Esophagus squamous epithelium (tissue), 5 donors: ENCODE measurements at regions not wholly inside any gene's neighbourhood (a gene's known extent, or its start where the extent isn't known, plus 50 kb on each side); places are given as distances from the start of the nearest gene placed in this dataset.

Experiments
- DNase-seq: peaks from one replicate; lab custom pipeline; 2025; lab: John Stamatoyannopoulos, UW
- H3K27ac ChIP-seq, 4 donors: fragments of 200-600 bp; sonication (generic); one replicate each; pipeline ENCODE4 v1.5.1; 2016 to 2019; ENCODE audit warnings: mild to moderate bottlenecking in 1 of 4
- H3K27me3 ChIP-seq, 4 donors: fragments of 200-600 bp; sonication (generic); 1 replicate in 3 of 4; 2 replicates in 1 of 4; pipeline versions ENCODE4 v1.5.1 to v1.6.0; 2017 to 2021; ENCODE audit warnings: antibody characterized with exemption in 1 of 4
- H3K36me3 ChIP-seq, 3 donors: fragments of 200-600 bp; sonication (generic); one replicate each; pipeline ENCODE4 v1.5.1; 2016 to 2019
- H3K4me1 ChIP-seq, 3 donors: fragments of 200-600 bp; sonication (generic); one replicate each; pipeline ENCODE4 v1.5.1; 2017 to 2019
- H3K4me3 ChIP-seq, 4 donors: fragments of 200-600 bp; sonication (generic); 1 replicate in 3 of 4; 2 replicates in 1 of 4; pipeline ENCODE4 v1.5.1; 2016 to 2019; ENCODE audit warnings: mild to moderate bottlenecking in 2 of 4, moderate library complexity in 1 of 4
- H3K9me3 ChIP-seq, 3 donors: fragments of 200-600 bp; sonication (generic); one replicate each; pipeline ENCODE4 v1.5.1; 2016 to 2019
- CTCF ChIP-seq, 6 experiments: fragments of 450-650 bp in 4 of 6; fragments of 200-600 bp in 2 of 6; sonication (generic) in 2 of 6; IDR thresholded peaks; one replicate each; pipeline ENCODE4 v1.5.1; 2016 to 2019; ENCODE audit warnings: antibody characterized with exemption in 6 of 6, mild to moderate bottlenecking in 4 of 6, moderate library complexity in 4 of 6
- POLR2A ChIP-seq, 4 donors: fragments of 450-650 bp; IDR thresholded peaks; one replicate each; pipeline ENCODE4 v1.6.1; 2017; ENCODE audit warnings: antibody characterized with exemption in 4 of 4, mild to moderate bottlenecking in 4 of 4, moderate library complexity in 3 of 4
- WGBS, 2 donors: methylation state at CpG; one replicate each; pipeline ENCODE4 v1.1.5; 2018; 5-methylcytosine and 5-hydroxymethylcytosine counted together
- intact Hi-C: fragments of 100-400 bp; cut with DNase I; formaldehyde crosslinking; loops from one replicate; pipeline ENCODE4 v1.15.0; 2022
- donor health status: DM: yes; HTN: yes; CAD: no.

- no peak for DNase-seq
- H3K9me3 ChIP-seq, result no peaks in the 10 kb centered on the region
- H3K36me3 ChIP-seq, result no peaks in the 10 kb centered on the region
- H3K27ac ChIP-seq, result peak overlapping the region; percentile 43 to 71 (median 64)
- WGBS, 2 donors, result 19 to 30% methylated on average over 5 of the region's 5 CpGs
- peaks cover 2 to 44% (median 18%) of the 10 kb centered on the region in 3 donors for H3K4me1 ChIP-seq
- H3K4me3 ChIP-seq, result no peak overlapping the region
- TF ChIP-seq CTCF (IDR thresholded peaks at IDR 0.05) (no peak), POLR2A (IDR thresholded peaks at IDR 0.05) (no peak)
- intact Hi-C loops, result no loop called here
- H3K27me3 ChIP-seq, result no peaks in the 10 kb centered on the region
Measured at GRCh38 chr12:93122569-93123091, 193.5 kb upstream of the EEA1 start.

- Histone ChIP-seq H3K4me3 (no peak overlapping the region), H3K36me3 (no peaks in the 10 kb centered on the region), H3K27ac (no peak overlapping the region), H3K9me3 (no peaks in the 10 kb centered on the region), H3K4me1 (peaks cover 10 to 59% (median 24%) of the 10 kb centered on the region in 3 donors), H3K27me3 (no peaks in the 10 kb centered on the region)
- intact Hi-C loops, result no loop called here
- DNase-seq, result no peak
- no peak for TF ChIP-seq POLR2A (IDR thresholded peaks at IDR 0.05)
- TF ChIP-seq CTCF (IDR thresholded peaks at IDR 0.05), result no peak
- WGBS, 2 donors, result 93 to 94% methylated on average over 1 of the region's 1 CpG
Measured at GRCh38 chr12:93125126-93125525, 196.0 kb upstream of the EEA1 start.

- H3K9me3 ChIP-seq, result no peaks in the 10 kb centered on the region
- no peak for TF ChIP-seq CTCF (IDR thresholded peaks at IDR 0.05)
- TF ChIP-seq POLR2A (IDR thresholded peaks at IDR 0.05), result no peak
- H3K4me3 ChIP-seq, result no peak overlapping the region
- WGBS, 2 donors, result 67 to 96% methylated on average over 1 to 2 of the region's 2 CpGs
- DNase-seq, result no peak
- no peaks in the 10 kb centered on the region for H3K36me3 ChIP-seq
- H3K27ac ChIP-seq, result no peak overlapping the region
- intact Hi-C loops, result no loop called here
- no peaks in the 10 kb centered on the region for H3K27me3 ChIP-seq
- H3K4me1 ChIP-seq, result peaks cover 10 to 57% (median 24%) of the 10 kb centered on the region in 3 donors
Measured at GRCh38 chr12:93126069-93126474, 197.0 kb upstream of the EEA1 start.

- no peak for DNase-seq
- TF ChIP-seq POLR2A (IDR thresholded peaks at IDR 0.05) (no peak), CTCF (IDR thresholded peaks at IDR 0.05) (no peak)
- H3K4me3 ChIP-seq, result no peak overlapping the region
Measured at GRCh38 chr12:93127107-93127560, 198.0 kb upstream of the EEA1 start.

GRCh38 chr12:93127582-93128331 is 198.7 kb upstream of the EEA1 start:
- TF ChIP-seq CTCF (IDR thresholded peaks at IDR 0.05), result peak in 4 of 6 experiments; percentile 25 to 58 (median 40)
- TF ChIP-seq POLR2A (IDR thresholded peaks at IDR 0.05), result no peak
- WGBS, 2 donors, result 40 to 64% methylated on average over 12 to 14 of the region's 16 CpGs

More at GRCh38 chr12:93127107-93127560, 198.0 kb upstream of the EEA1 start:
- intact Hi-C loops, result no loop called here
- 68 to 94% methylated on average over 7 of the region's 7 CpGs for WGBS, 2 donors
- H3K9me3 ChIP-seq, result no peaks in the 10 kb centered on the region
- peaks cover 10 to 47% (median 19%) of the 10 kb centered on the region in 3 donors for H3K4me1 ChIP-seq
- H3K27me3 ChIP-seq, result no peaks in the 10 kb centered on the region
- H3K27ac ChIP-seq, result peak overlapping the region in 3 of 4 donors; percentile 7 to 71 (median 54)
- H3K36me3 ChIP-seq, result no peaks in the 10 kb centered on the region

More at GRCh38 chr12:93127582-93128331, 198.7 kb upstream of the EEA1 start:
- H3K9me3 ChIP-seq, result no peaks in the 10 kb centered on the region
- H3K27ac ChIP-seq, result peak overlapping the region; percentile 7 to 71 (median 36)
- H3K4me1 ChIP-seq, result peaks cover 10 to 40% (median 16%) of the 10 kb centered on the region in 3 donors
- intact Hi-C loops, result no loop called here
- H3K36me3 ChIP-seq, result no peaks in the 10 kb centered on the region
- H3K27me3 ChIP-seq, result no peaks in the 10 kb centered on the region
- no peak overlapping the region for H3K4me3 ChIP-seq
- no peak for DNase-seq
